ENCODE measurements at regions not wholly inside any gene's neighbourhood (a gene's known extent, or its start where the extent isn't known, plus 50 kb on each side); places are given as distances from the start of the nearest gene placed in this dataset.

DNA sequence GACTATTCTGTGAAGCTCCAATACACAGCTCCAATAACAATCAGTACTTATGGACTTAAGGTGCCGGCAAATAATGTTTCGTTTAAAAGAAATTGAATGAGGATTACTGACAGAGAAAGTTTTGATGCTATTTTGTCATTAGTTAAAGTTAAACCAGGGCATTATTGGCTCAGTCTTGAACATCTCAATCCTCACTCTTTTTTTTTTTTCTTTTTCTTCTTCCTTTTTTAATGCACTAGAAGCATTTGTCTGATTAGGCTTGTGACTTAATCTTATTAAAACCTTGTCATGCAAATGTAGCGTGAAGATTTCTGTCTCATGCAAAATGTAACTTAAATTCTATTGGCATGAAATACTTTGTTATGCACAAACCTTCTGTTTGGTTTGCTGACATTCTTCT is 346.8 kb upstream of the ADGRL2 start:
- TF ChIP-seq CTCF (conservative IDR thresholded peaks at IDR 0.05; ENCODE audit: low read length) (no peak), EZH2phosphoT487 (IDR thresholded peaks at IDR 0.05; ENCODE audit: borderline replicate concordance, low read depth, low read length) (no peak)
